OCI-LY3 (cell line): ENCODE measurements at regions not wholly inside any gene's neighbourhood (a gene's known extent, or its start where the extent isn't known, plus 50 kb on each side); places are given as distances from the start of the nearest gene placed in this dataset.

ENCODE experiments used
- H2AFZ ChIP-seq: fragments of 200-600, 300-600 bp; shearing (Covaris generic); 2 replicates; pipeline ENCODE4 v1.6.0; 2014; ENCODE audit warnings: antibody characterized with exemption, low read depth, low read length
- H3K27ac ChIP-seq: fragments of 200-600, 300-600 bp; sonication (generic); 2 replicates; pipeline ENCODE4 v1.5.1; 2014; ENCODE audit warnings: mild to moderate bottlenecking, low read length, moderate library complexity, mixed read lengths
- H3K27me3 ChIP-seq: fragments of 200-600, 300-600 bp; sonication (generic); 2 replicates; pipeline ENCODE4 v1.6.1; 2014; ENCODE audit warnings: low read depth, low read length, mixed read lengths
- H3K36me3 ChIP-seq: fragments of 200-600, 300-600 bp; sonication (generic); replicated peaks from 2 replicates; pipeline ENCODE3; 2014; ENCODE audit warnings: low read depth, low read length, mixed read lengths
- H3K4me1 ChIP-seq: fragments of 300-600, 200-600 bp; sonication (generic); 2 replicates; pipeline ENCODE4 v1.6.1; 2014; ENCODE audit warnings: low read length, mixed read lengths
- H3K4me2 ChIP-seq: fragments of 200-600, 300-600 bp; sonication (generic); 2 replicates; pipeline ENCODE4 v1.6.1; 2014; ENCODE audit warnings: low read length, mixed read lengths
- H3K4me3 ChIP-seq: fragments of 300-600, 200-600 bp; sonication (generic); 2 replicates; pipeline ENCODE4 v1.5.1; 2014; ENCODE audit warnings: antibody characterized with exemption, mild to moderate bottlenecking, low read length, moderate library complexity
- H3K79me2 ChIP-seq: fragments of 300-600, 200-600 bp; shearing (Covaris generic); 2 replicates; pipeline ENCODE4 v1.6.1; 2014; ENCODE audit warnings: mild to moderate bottlenecking, low read length, mixed read lengths
- H3K9ac ChIP-seq: fragments of 300-600, 200-600 bp; shearing (Covaris generic); 2 replicates; pipeline ENCODE4 v1.6.0; 2014; ENCODE audit warnings: mild to moderate bottlenecking, low read length, moderate library complexity
- H3K9me3 ChIP-seq: fragments of 200-600, 300-600 bp; shearing (Covaris generic); 2 replicates; pipeline ENCODE4 v1.6.1; 2014; ENCODE audit warnings: low read length, mixed read lengths; ENCODE audit not compliant: insufficient read depth
- H4K20me1 ChIP-seq: fragments of 200-600, 300-600 bp; sonication (generic); 2 replicates; pipeline ENCODE4 v1.6.1; 2016; ENCODE audit warnings: low read length, mixed read lengths; ENCODE audit not compliant: insufficient read depth
- CTCF ChIP-seq: fragments of 200-600, 300-600 bp; sonication (generic); IDR thresholded peaks from 2 replicates; pipeline ENCODE4 v1.5.1; 2014; ENCODE audit warnings: antibody characterized with exemption, low read length, low read depth
- EZH2phosphoT487 ChIP-seq: fragments of 200-600 bp; shearing (Covaris generic); IDR thresholded peaks from 2 replicates; pipeline ENCODE4 v1.6.1; 2018; ENCODE audit warnings: antibody characterized with exemption, mixed run types, low read depth

GRCh38 chr3:78115983-78116382 lies 1076.1 kb downstream of the ROBO2 start:
- peaks cover 5% of the 10 kb centered on the region for H3K4me1 ChIP-seq
- H3K9me3 ChIP-seq, result no peaks in the 10 kb centered on the region
- H3K4me3 ChIP-seq, result no peak overlapping the region
- TF ChIP-seq EZH2phosphoT487 (no peak), CTCF (no peak)
- no peak overlapping the region for H3K9ac ChIP-seq
- H3K27ac ChIP-seq, result no peak overlapping the region
- no peaks in the 10 kb centered on the region for H3K79me2 ChIP-seq
- no peaks in the 10 kb centered on the region for H3K27me3 ChIP-seq
- H4K20me1 ChIP-seq, result no peaks in the 10 kb centered on the region
- H3K4me2 ChIP-seq, result no peak overlapping the region
- no peaks in the 10 kb centered on the region for H3K36me3 ChIP-seq
- no peak overlapping the region for H2AFZ ChIP-seq

GRCh38 chr3:78116874-78117273 lies 1077.0 kb downstream of the ROBO2 start:
- H3K79me2 ChIP-seq, result no peaks in the 10 kb centered on the region
- H3K4me1 ChIP-seq, result no peaks in the 10 kb centered on the region
- no peaks in the 10 kb centered on the region for H3K27me3 ChIP-seq
- no peaks in the 10 kb centered on the region for H4K20me1 ChIP-seq
- no peaks in the 10 kb centered on the region for H3K36me3 ChIP-seq
- no peak overlapping the region for H3K4me3 ChIP-seq
- H2AFZ ChIP-seq, result no peak overlapping the region
- no peak overlapping the region for H3K9ac ChIP-seq
- H3K27ac ChIP-seq, result no peak overlapping the region
- TF ChIP-seq CTCF (no peak), EZH2phosphoT487 (no peak)
- no peaks in the 10 kb centered on the region for H3K9me3 ChIP-seq
- H3K4me2 ChIP-seq, result no peak overlapping the region

GRCh38 chr3:78123058-78123457 lies 1083.2 kb downstream of the ROBO2 start:
- H3K4me1 ChIP-seq, result peaks cover 10% of the 10 kb centered on the region; the same call in 1 of the 2 replicates
- H3K27me3 ChIP-seq, result no peaks in the 10 kb centered on the region
- H3K79me2 ChIP-seq, result no peaks in the 10 kb centered on the region
- no peak overlapping the region for H3K4me3 ChIP-seq
- peaks cover 22% of the 10 kb centered on the region for H3K36me3 ChIP-seq
- no peak overlapping the region for H3K4me2 ChIP-seq
- H2AFZ ChIP-seq, result no peak overlapping the region
- H3K27ac ChIP-seq, result no peak overlapping the region
- TF ChIP-seq EZH2phosphoT487 (no peak), CTCF (no peak)
- no peaks in the 10 kb centered on the region for H4K20me1 ChIP-seq
- H3K9me3 ChIP-seq, result peaks cover 6% of the 10 kb centered on the region; the same call in 1 of the 2 replicates
- H3K9ac ChIP-seq, result no peak overlapping the region

DNA sequence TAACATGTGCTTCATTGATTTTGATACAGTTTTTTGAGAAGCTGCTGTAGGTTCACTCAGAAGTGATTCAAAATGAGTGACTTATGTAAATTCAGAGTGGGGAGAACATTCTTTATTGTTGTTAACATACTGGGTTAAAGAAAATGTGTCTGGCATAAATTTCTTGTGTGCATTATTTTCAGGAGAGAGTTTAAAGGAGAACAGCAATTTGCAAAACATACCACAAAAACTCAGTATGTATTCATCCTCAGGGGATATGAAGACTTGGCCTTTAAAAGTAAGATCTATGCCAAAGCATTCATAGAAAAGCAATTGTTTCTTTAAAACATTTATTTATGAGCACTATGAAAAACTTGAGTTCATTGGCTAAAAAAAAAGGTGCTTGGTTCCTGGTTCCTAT lies 1089.8 kb downstream of the ROBO2 start:
- peaks cover 55% of the 10 kb centered on the region for H3K36me3 ChIP-seq
- H3K27ac ChIP-seq, result peak overlapping the region; percentile 85
- peaks cover 22% of the 10 kb centered on the region; the same call in 1 of the 2 replicates for H3K9me3 ChIP-seq
- H2AFZ ChIP-seq, result no peak overlapping the region
- H3K9ac ChIP-seq, result no peak overlapping the region
- H3K4me1 ChIP-seq, result peaks cover 51% of the 10 kb centered on the region
- no peak for TF ChIP-seq EZH2phosphoT487
- TF ChIP-seq CTCF, result no peak
- H4K20me1 ChIP-seq, result no peaks in the 10 kb centered on the region
- H3K27me3 ChIP-seq, result no peaks in the 10 kb centered on the region
- H3K4me2 ChIP-seq, result no peak overlapping the region
- no peaks in the 10 kb centered on the region for H3K79me2 ChIP-seq
- no peak overlapping the region for H3K4me3 ChIP-seq
